Retinal pigment epithelial cell (primary cell): ENCODE measurements at regions not wholly inside any gene's neighbourhood (a gene's known extent, or its start where the extent isn't known, plus 50 kb on each side); places are given as distances from the start of the nearest gene placed in this dataset.

ENCODE experiments used
- DNase-seq: peaks from one replicate; pipeline ENCODE4 v3.0.0-alpha.2; 2010; ENCODE audit warnings: low read depth
- H3K4me3 ChIP-seq: 2 replicates; pipeline ENCODE4 v1.5.1; 2011; ENCODE audit warnings: mild to moderate bottlenecking, low read length, control low read depth, moderate library complexity
- TF ChIP-seq, protein P1 (sequence below): conservative IDR thresholded peaks from 2 replicates; pipeline ENCODE4 v1.5.1; 2011; ENCODE audit warnings: low read depth, low read length, control low read depth, inconsistent platforms

DNA sequence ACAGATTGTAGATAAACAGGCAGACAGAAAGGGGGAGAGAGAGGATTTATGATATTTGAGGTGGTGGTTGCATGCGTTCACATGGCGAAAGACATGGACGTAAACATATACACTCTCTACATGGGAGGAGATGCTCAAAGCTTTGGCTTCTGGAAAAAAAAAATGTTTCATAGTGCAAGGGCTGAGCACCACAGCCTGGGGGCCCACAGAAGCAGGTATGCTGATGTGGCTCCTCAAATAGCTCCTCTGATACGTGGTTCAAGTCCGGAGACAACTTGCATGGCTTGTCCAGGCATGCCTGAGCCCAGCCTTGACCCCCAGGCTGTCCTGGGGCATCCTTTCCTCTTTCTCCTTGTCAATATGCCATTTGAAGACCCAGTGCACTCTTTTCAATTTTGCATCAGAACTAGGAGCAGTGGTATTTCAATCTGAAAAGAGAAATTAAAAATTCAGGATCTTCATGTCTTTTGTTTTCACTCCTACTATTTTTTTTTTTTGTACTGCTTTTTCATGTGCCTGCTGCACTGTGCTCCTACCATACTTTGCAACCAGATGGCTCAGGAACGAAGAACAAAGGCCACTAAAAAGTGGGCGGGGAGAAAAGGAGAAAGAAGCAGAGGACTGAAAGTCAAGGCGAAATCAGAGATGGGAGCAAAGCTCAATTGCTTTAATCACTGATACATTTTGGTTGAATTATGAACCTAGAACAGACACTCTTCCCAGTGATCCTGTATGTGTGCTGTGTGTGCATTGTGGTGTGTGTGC, 495.7 kb upstream of the TCF4 start:
- no peak overlapping the region for H3K4me3 ChIP-seq
- TF ChIP-seq, protein P1, sequence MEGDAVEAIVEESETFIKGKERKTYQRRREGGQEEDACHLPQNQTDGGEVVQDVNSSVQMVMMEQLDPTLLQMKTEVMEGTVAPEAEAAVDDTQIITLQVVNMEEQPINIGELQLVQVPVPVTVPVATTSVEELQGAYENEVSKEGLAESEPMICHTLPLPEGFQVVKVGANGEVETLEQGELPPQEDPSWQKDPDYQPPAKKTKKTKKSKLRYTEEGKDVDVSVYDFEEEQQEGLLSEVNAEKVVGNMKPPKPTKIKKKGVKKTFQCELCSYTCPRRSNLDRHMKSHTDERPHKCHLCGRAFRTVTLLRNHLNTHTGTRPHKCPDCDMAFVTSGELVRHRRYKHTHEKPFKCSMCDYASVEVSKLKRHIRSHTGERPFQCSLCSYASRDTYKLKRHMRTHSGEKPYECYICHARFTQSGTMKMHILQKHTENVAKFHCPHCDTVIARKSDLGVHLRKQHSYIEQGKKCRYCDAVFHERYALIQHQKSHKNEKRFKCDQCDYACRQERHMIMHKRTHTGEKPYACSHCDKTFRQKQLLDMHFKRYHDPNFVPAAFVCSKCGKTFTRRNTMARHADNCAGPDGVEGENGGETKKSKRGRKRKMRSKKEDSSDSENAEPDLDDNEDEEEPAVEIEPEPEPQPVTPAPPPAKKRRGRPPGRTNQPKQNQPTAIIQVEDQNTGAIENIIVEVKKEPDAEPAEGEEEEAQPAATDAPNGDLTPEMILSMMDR, result no peak
- DNase-seq, result no peak

DNA sequence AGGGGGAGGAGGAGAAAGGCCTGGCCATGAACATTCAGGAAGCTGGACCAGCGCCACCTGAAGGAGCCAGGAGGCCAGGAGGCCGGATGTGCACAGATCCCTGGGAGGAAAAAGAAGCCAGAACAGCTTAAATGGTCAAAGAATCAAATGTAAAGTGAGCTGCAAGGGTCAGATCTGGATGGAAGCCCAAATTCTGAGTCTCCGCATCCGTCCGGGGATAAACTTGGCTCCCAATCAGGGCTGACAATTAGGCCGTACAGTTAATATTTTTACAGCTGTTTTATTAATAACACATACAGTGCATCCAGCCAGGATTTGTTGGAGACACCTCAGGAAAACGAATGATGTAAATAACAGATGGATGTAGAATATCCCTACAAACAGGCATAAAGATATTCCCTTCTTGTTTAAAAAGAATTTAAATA, 495.1 kb upstream of the TCF4 start:
- no peak for DNase-seq
- H3K4me3 ChIP-seq, result no peak overlapping the region
- TF ChIP-seq, protein P1, result peak; percentile 24

DNA sequence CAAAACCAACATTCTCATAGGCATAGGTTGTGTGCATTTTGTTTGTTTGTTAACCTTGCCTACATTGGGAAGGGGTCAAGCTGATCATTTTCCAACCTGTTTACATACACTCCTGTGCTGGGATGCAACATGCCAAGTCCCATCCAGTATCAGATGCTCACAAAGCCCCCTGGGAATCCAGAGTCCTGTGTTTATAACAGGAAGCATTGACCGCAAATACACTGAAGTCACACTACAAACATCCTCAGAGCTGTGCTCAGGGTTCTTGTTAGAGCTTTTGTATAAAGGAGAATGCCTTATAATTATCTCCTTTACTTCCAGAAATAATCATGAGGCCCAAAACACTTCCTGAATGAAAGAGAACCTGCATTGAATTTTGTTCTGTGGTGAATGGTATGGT, 488.7 kb upstream of the TCF4 start:
- H3K4me3 ChIP-seq, result no peak overlapping the region
- TF ChIP-seq, protein P1, result no peak
- no peak for DNase-seq

DNA sequence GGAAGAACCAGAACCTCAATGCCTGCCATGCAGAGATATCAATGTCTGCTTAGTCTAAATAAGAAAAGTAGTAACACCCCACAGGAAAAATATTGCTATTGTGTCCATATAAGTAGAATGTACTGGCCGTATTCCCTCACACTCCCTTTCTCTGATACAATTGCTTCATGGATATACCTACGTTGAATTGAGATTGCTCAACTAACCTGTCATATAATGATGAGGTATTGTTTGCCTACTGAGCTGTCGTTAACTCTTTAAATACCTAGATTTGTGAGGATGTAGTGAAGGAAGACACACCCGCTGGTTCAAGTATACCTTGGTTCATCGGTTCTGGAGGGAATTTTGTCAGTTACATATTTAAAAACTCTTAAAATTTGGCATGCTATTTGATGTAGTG, 480.7 kb upstream of the TCF4 start:
- no peak for DNase-seq
- H3K4me3 ChIP-seq, result no peak overlapping the region
- TF ChIP-seq, protein P1, result no peak

DNA sequence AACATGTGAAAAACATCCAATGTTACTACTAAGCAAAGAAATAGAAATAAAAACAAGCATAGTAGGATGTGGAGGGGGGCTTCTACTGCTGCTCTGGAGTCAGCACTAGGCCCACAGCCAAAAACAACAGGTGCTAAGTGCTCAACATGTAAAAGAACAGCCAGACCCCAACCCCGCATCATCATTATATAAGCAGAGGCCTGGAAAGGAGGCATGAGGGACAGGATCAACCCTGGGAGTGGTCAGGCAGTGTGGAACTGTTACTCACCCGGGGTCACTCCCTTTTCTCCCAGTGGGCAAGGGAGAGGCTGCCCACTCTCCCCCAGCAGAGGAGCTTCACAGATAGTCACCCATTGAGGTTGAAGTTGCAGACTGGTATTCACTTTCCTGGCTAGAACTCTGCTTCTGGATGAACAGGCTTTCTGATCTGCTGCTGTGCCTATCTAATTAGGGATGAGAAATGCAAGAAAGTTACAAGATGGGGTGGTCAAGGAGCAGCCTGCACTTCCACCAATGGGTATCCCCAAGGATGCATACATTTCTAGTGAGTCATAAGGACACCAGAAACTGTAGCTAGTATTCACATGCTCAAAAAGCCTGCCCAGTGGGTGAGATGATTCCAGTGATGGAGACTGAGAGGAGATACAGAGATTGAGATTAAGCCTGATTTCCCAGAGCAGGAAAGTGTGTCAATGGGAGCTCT, 480.1 kb upstream of the TCF4 start:
- no peak overlapping the region for H3K4me3 ChIP-seq
- no peak for DNase-seq
- TF ChIP-seq, protein P1, result no peak

DNA sequence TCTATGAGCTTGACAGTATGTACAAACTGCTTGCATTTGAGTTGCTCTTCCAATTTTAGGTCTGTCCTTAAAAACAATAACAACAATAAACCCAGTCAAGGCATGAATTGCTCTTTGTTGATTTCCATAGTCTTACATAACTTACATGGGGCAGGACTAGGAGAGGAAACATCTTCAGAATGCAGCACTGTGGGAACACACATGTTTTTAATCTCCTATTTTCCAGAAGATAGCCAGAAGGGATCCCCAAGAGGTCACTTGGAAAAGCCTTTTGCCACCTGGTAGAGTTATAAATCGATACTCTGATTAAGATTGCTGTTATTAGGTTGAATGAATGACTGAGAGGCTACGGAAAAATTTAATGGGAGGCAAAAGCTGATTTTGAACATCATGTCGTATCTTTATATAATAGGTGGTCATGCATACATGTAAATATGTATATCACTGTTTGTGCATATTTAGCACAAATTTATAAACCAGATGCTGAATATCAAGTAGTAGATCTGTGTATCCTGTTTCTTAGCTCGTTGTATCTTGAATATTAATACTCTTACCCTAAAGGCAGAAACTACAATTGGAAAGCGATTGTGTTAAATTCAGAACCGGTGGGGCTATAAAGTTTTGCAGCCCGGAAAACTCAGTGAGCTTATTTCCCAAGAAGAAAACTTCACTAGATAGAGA, 479.4 kb upstream of the TCF4 start:
- H3K4me3 ChIP-seq, result no peak overlapping the region
- DNase-seq, result no peak
- TF ChIP-seq, protein P1, result no peak
